Fibroblast of the aortic adventitia (primary cell): ENCODE measurements at regions not wholly inside any gene's neighbourhood (a gene's known extent, or its start where the extent isn't known, plus 50 kb on each side); places are given as distances from the start of the nearest gene placed in this dataset.

Experiments
- DNase-seq: peaks from one replicate; pipeline ENCODE4 v3.0.0-alpha.2; 2010; ENCODE audit warnings: low read depth
- H3K4me3 ChIP-seq: 2 replicates; pipeline ENCODE4 v1.5.1; 2011; ENCODE audit warnings: low read depth, mild to moderate bottlenecking, control low read depth, low read length, moderate library complexity
- TF ChIP-seq, protein P1 (sequence below): IDR thresholded peaks from 2 replicates; pipeline ENCODE4 v1.5.1; 2011; ENCODE audit warnings: mild to moderate bottlenecking, low read length, control low read depth, inconsistent platforms; ENCODE audit not compliant: insufficient read depth

- TF ChIP-seq, protein P1, sequence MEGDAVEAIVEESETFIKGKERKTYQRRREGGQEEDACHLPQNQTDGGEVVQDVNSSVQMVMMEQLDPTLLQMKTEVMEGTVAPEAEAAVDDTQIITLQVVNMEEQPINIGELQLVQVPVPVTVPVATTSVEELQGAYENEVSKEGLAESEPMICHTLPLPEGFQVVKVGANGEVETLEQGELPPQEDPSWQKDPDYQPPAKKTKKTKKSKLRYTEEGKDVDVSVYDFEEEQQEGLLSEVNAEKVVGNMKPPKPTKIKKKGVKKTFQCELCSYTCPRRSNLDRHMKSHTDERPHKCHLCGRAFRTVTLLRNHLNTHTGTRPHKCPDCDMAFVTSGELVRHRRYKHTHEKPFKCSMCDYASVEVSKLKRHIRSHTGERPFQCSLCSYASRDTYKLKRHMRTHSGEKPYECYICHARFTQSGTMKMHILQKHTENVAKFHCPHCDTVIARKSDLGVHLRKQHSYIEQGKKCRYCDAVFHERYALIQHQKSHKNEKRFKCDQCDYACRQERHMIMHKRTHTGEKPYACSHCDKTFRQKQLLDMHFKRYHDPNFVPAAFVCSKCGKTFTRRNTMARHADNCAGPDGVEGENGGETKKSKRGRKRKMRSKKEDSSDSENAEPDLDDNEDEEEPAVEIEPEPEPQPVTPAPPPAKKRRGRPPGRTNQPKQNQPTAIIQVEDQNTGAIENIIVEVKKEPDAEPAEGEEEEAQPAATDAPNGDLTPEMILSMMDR = no peak
- DNase-seq = no peak
- H3K4me3 ChIP-seq = no peak overlapping the region
These were observed 104.7 kb upstream of the RREB1 start for GRCh38 chr6:7003041-7003440.

GRCh38 chr6:7004581-7005297, 103.0 kb upstream of the RREB1 start:
- H3K4me3 ChIP-seq = no peak overlapping the region
- no peak for DNase-seq
- TF ChIP-seq, protein P1 = no peak

- TF ChIP-seq, protein P1 = no peak
- DNase-seq = no peak
These were observed 101.1 kb upstream of the RREB1 start for GRCh38 chr6:7006515-7007191.

GRCh38 chr6:7008451-7008988, 99.2 kb upstream of the RREB1 start:
- TF ChIP-seq, protein P1 = no peak
- no peak overlapping the region for H3K4me3 ChIP-seq
- no peak for DNase-seq

More at GRCh38 chr6:7006515-7007191, 101.1 kb upstream of the RREB1 start:
- no peak overlapping the region for H3K4me3 ChIP-seq

DNA sequence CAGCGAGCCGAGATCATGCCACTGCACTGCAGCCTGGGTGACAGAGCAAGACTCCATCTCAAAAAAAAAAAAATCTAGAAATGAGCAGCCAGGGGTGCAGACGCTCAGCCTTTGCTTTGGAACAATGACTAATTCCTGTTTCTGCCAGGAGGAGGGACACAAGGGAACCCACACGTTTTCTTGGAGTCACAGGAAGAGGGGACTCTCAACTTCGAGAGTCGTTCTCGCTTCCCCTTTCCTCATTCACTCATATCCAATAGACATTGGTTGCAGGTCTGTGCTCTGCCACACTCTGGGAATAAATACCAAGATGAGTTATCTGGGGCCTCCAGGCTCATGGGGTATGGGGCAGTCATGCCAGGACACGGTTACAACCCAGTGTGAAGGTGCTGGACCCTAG, 91.5 kb upstream of the RREB1 start:
- no peak for DNase-seq
- TF ChIP-seq, protein P1 = no peak
- H3K4me3 ChIP-seq = no peak overlapping the region

DNA sequence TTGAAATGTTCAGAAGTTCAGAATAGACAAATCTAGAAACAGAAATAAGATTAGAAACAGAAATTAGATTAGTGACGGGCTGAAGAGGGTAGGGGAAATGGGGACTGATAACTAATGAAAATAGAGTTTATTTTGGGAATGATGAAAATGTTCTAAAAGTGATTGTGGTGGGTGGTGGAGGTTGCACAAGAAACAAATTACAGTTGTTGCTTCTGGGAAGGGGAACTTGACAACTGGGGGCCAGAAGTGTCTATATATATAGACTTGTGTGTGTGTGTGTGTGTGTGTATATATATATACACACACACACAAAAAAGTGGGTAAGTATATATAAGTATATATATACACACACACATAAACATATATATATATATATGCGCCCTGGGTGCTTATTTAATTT, 86.5 kb upstream of the RREB1 start:
- TF ChIP-seq, protein P1 = no peak
- no peak overlapping the region for H3K4me3 ChIP-seq

More for the DNA sequence above, 86.5 kb upstream of the RREB1 start:
- no peak for DNase-seq
